GM18502 (cell line): ENCODE measurements at regions not wholly inside any gene's neighbourhood (a gene's known extent, or its start where the extent isn't known, plus 50 kb on each side); places are given as distances from the start of the nearest gene placed in this dataset.

Experiments
- ATAC-seq: cut with Tn5 transposase; IDR thresholded peaks from one replicate; pipeline ENCODE4 v1.9.1; 2021; ENCODE audit warnings: mild to moderate bottlenecking; ENCODE audit not compliant: unreplicated experiment, poor library complexity

- no peak for ATAC-seq
Measured at GRCh38 chr11:129292771-129293170, 82.9 kb upstream of the BARX2 start.

- ATAC-seq, result no peak
Measured at GRCh38 chr11:129292092-129292491, 83.6 kb upstream of the BARX2 start.

GRCh38 chr11:129291546-129291945, 84.1 kb upstream of the BARX2 start:
- ATAC-seq, result no peak

- ATAC-seq, result no peak
Measured at GRCh38 chr11:129290966-129291365, 84.7 kb upstream of the BARX2 start.

GRCh38 chr11:129289350-129290040, 86.2 kb upstream of the BARX2 start:
- no peak for ATAC-seq

- ATAC-seq, result no peak
Measured at GRCh38 chr11:129287920-129288319, 87.7 kb upstream of the BARX2 start.

- ATAC-seq, result no peak
Measured at GRCh38 chr11:129286813-129287212, 88.8 kb upstream of the BARX2 start.

- ATAC-seq, result no peak
Measured at GRCh38 chr11:129285402-129285786, 90.3 kb upstream of the BARX2 start.

- ATAC-seq, result no peak
Measured at GRCh38 chr11:129283141-129283540, 91.0 kb upstream of the ARHGAP32 start.

GRCh38 chr11:129282634-129283033, 90.5 kb upstream of the ARHGAP32 start:
- no peak for ATAC-seq

GRCh38 chr11:129281471-129282415, 89.6 kb upstream of the ARHGAP32 start:
- ATAC-seq, result no peak

GRCh38 chr11:129280027-129280811, 88.1 kb upstream of the ARHGAP32 start:
- no peak for ATAC-seq

- peak; percentile 76 for ATAC-seq
Measured at GRCh38 chr11:129279326-129280026, 87.4 kb upstream of the ARHGAP32 start.

GRCh38 chr11:129278586-129279319, 86.6 kb upstream of the ARHGAP32 start:
- no peak for ATAC-seq

GRCh38 chr11:129277198-129277843, 85.2 kb upstream of the ARHGAP32 start:
- ATAC-seq, result no peak

GRCh38 chr11:129275828-129276227, 83.7 kb upstream of the ARHGAP32 start:
- no peak for ATAC-seq

- no peak for ATAC-seq
Measured at GRCh38 chr11:129273944-129274711, 82.0 kb upstream of the ARHGAP32 start.

GRCh38 chr11:129273322-129273721, 81.2 kb upstream of the ARHGAP32 start:
- ATAC-seq, result no peak
